Stimulated activated CD4-positive, alpha-beta T cell treated with anti-CD3 and anti-CD28 coated beads, Interleukin-15, amount 100 ng/mL, for 1 hour (primary cell): ENCODE measurements at regions not wholly inside any gene's neighbourhood (a gene's known extent, or its start where the extent isn't known, plus 50 kb on each side); places are given as distances from the start of the nearest gene placed in this dataset.

Experiments
- DNase-seq, 2 donors: peaks; one replicate each; pipeline ENCODE4 v3.0.0-alpha.2; 2020; ENCODE audit warnings: low read depth in 1 of 2, low spot score in 1 of 2

DNA sequence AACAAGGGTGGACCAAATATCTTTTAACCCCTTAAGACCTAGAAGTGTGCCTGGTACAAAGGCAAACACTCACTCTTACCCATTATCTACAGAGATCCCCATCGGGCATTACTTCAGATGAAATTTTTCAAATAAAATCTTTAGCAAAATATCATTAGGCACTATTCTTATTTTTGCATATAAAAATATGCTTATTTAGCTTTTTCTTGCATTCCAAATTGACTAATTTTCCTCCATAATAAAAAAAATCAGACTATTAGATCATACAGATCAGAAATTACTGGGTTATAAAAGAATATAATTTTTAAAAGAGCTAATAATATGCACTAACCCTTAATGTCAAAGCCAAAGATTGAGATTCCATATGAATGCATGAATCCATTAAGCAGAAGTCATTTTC lies 178.7 kb upstream of the SLC30A5 start:
- no peak for DNase-seq

DNA sequence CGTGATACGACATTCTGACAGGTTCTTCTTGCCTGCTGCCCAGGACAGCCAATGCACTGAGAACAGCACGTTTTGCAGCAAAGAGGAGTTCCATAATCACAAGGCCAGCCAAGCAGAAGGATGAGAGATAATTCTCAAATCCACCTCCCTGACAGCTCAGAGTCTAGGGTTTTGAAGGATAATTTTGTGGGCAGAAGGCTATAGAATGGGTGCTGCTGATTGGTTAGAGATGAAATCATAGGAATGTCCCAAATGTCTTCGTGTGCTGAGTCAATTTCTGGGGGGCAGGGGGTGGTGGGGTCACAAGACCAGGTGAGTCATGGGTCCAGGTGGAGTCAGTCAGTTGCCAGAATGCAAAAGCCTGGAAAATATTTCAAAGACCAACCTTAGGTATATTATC lies 175.5 kb upstream of the SLC30A5 start:
- no peak for DNase-seq

DNA sequence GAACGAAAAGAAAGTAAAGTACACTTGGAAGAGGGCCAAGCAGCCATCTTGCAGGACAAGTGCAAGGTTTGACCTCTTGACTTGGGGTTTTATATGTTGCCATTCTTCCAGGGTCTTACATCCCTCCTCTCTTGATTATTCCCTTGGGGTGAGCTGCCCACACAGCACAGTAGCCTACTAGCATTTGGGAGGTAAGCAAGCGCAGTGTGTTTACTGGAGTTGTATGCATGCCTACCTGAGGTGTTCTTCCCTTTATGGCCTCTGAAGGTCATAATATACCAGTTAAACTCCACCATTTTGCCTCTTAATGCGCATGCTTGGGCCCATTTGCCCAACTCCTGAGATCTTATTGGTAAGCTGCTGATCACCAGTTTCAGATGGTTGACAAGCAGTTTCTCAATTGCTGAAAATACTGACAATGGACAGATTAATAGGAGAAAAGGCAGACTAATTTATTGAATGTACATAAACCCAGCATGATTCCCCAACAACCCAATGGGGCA lies 173.8 kb upstream of the SLC30A5 start:
- no peak for DNase-seq

DNA sequence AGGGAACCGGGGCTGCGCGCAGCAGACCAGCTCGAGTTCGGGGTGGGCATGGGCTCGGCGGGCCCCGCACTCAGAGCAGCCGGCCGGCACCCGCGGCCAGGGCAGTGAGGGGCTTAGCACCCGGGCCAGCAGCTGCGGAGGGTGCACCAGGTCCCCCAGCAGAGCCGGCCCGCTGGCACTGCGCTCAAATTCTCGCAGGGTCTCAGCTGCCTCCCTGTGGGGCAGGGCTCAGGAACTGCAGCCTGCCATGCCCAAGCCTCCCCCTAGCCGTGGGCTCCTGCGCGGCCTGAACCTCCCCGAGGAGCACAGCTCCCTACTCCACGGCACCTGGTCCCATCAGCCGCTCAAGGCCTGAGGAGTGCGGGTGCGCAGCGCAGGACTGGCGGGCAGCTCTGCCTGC lies 172.9 kb upstream of the SLC30A5 start:
- no peak for DNase-seq

DNA sequence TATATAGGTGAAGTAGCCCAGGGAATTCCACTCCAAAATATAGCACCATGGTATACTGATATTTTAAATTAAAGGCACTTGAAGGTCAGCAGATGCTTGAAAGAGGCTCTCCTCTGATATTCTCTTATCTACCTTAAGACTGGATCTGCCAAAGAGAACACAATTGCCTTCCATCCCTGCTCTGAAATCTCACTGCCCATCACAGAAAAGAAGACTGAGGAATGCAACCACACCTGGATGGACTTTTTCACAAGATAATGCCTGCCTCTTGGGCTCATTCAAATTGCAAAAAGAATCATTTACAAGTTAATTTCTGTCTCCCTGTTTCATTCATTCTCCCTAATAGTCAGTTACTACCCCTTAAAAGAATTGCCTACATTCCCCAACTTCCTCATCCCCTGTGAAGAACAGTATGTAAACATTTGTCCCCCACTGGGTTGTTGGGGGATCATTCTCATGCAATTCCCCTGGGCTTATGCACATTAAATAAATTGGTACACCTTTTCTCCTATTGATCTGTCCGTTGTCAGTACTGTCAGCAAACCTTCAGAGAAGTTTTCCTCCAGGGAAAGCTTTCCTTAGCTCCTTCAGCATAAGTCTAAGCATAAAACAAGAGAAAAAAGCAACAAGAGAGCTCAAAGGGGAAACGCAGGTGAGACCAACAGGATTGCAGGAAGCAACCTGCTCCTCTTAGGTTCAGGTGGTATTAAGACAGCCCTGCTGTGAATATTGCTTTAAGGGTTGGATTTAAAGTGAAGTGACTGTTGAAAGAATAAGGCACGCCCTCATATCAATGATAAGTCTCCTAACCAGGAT lies 171.4 kb upstream of the SLC30A5 start:
- no peak for DNase-seq

DNA sequence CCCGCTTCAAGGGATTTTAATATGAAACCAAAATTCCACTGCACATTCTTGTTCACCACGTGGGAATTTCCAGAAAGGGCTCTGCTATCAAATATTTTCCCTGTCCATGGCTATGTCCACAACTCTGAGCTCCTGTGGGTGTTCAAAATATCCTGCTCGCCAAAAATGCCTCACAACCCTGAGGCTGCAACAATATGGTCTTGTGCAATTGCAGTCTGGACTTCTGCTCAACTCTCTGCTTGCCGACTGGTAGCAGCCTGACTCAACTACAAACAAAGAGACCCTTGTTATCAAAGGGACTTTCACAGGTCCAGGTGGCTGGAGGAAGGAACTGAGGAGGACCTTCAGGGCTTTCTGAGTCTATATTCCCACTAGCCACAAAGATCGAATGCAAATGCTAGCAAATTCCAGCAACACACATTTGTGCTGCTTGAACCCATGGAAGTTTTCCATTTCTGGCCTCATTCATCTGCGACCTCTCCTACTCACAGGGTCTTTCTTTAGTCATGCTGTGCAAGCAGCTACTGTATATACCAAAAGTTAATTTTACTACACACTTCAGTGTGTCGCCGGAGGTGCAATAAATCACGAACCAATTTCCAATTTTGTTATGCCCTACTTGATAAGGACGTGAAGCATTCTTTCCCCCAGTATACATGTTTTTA lies 169.2 kb upstream of the SLC30A5 start:
- no peak for DNase-seq

DNA sequence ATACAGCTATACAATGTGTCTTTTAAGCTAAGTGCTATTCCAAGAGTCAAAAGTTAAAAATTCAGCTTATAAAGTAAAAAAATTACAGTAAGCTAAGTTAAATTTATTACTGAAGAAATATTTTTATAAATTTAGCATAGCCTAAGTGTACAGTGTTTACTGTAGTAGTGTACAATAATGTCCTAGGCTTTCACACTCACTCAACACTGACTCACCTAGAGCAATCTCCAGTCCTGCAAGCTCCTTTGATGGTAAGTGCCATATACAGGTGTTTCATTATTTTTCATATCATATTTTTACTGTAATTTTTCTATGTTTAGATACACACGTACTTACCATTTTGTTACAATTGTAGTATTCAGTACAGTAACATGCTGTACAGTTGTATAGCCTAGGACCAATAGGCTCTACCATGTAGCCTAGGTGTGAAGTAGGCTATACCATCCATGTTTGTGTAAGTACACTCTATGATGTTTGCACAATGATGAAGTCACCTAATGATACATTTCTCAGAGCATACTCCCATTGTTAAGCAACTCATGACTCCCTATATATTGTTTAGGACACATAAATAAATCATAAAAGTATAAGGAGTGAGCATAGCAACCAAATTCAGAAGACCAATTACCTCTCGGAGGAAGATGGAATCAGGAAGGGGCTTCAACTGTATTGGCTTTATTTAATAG lies 165.1 kb upstream of the SLC30A5 start:
- DNase-seq = no peak

DNA sequence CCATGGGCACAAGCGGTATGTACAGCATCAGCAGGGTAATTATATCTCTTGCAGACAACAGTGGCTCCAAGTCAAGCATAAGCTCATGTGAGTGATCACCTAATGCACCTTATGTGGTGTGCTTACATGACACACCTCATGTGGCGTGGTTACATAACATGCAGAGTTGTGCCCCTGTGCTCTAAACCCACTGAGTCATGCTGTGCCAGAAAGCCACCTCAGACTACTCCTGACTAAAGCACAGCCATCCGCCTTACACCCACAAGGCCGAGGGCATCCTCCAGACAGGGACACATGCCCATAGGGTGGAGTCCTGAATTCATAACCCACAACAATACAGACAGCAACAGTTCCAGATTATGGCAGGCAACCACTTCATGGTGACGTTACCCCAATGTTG lies 163.7 kb upstream of the SLC30A5 start:
- no peak for DNase-seq

DNA sequence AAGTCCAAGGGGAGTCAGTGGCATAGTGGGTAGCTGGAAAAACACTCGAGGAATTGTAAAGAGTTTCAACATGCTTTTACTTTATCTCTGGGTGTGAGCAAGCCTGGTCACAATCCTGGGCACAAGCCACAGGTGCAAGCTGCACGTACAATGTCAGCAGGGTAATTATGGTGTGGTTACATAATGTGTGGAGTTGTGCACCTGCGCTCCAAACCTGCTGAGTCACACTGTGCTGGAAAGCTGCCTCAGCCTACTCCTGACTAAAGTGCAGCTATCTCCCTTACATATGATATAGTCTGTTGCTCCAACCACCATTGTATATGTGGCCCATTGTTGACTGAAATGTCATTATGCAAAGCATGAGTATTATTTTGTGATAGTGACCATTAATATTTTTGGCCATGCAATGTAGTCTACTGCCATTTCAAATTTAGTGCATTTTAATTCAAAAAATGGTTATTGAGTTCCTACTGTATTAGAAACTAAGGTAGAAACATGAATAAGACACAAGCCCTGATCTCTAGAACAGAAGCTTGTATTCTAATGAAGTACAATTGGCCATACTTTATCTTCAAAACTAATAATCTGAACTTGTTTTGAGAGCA lies 160.9 kb upstream of the SLC30A5 start:
- no peak for DNase-seq

DNA sequence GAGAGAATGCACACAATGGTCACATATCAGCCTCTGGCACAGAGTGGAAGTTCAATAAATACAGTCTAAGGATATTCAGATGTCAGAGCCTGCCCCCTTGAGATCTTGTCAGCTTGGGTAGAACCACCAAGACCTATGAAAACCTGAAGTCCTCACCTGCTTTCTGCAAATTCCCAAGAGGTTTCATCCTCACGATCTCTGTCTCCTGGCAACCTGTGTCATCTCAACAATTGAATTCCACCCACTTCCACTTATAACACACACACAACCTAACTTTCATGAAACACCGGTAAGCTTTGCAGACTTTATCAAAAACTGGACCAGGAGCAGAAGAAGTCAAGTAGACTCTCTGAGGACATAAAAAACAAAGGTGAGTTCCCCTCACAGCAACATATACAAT lies 151.6 kb upstream of the SLC30A5 start:
- no peak for DNase-seq

DNA sequence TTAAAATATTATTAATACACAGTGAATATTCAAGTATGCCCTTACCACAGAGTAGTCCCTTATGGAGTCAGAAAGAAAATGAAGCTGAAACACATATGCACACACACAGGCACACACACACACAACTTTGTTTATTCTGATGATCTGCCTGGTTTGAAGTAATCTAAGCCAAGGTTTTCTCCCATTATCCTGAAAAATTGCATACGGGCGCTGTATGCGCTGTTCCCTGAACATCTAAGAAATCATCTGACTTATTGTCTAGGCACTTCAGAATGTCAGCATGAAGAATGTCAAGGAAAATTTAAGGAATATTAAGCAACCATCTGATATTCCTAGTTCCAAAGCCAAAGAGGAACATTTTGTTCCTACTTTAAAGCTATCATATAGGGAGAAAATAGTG lies 147.1 kb upstream of the SLC30A5 start:
- DNase-seq = no peak

DNA sequence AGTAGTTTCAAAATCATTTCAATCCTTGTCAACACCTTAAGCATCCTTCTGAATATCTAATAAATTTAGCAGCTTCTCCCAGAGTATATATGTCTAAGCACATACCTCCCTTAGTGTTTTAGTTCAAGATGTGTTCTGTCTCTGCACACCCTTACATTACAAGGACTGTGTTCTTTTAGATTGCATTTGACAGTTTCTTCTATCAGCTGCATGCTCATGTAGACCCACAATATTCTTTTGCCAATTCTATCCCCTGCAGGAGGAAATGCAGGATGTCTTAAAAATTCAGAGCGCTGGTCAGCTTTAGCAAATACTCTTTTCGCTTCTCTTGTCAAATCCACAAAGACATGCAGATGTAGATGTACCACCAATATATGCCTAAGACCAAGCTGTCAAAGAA lies 145.8 kb upstream of the SLC30A5 start:
- DNase-seq = no peak

DNA sequence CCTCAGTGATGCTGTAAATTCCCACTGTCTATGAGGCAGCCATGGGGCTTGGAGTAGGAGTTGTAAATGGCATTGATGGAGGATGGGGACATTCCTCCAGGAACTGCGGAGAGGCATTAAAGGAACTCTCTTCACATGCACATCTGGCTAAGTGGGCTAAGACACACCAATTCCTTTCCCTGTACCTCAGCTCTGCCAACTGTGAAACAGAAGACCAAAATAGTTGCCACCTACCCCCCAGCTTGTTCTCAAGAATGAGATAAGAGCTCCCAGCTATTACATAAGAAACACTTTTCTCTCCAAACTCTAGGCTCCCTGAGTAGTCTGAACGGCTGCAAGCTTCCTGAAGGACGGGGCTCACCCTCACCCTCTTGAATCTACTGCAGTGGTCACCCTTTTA lies 144.6 kb upstream of the SLC30A5 start:
- DNase-seq = no peak

DNA sequence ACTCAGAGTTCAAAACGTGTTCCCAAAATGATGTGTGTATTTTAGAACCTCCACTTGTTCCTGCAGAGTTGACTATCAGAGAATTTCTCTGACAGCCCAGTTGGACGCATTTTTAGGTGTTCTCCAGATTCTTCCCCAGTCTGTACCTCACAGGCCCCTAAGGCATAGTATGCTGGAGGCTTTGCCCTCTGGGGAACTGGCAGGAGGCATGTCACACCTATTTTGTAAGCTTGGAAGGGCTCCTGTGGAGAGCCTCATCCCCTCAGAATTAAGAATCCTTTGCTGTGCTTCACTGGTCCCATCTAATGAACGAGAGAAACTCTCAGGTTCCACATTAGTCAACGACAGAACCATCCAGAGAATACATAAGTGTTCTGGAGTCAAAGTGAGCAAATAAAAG lies 144.1 kb upstream of the SLC30A5 start:
- no peak for DNase-seq

DNA sequence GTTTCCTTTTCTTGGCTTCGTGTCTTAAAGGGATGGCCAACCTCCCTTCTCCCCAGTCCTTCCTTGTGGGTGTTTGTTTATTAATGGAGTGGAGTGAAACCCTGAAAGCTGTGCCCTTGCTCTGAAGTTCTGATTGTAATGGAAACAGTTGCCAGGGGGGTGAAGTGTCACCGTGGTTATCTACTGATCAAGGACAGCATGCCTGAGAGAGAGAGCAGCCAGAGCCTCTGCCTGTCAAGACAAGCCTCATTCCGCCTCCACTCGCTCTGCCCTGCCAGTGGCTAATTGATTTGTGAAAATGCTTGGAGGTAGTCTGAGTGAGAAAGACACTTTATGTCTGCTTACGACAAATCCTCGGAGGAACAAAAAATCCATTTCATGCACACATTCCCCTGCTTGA lies 143.7 kb upstream of the SLC30A5 start:
- no peak for DNase-seq

DNA sequence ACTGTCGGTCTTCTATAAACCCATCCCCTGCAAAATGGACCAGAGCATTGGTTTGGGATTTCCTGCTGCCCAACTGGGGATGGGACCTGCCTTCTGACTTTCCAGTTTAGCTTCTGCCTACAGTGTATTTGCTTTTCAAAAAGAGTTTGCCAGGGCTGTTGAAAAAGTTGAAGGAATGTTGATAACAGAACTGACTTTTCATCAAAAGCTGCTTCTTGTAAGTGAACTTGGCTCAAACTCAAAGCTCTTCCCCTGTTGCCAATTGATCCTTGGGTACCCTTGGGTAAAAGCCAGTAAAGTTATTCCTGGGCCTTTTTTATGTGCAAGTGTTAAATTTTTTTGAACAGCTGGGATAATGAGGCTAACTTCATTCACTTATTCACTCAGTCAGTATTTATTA lies 142.9 kb upstream of the SLC30A5 start:
- no peak for DNase-seq

DNA sequence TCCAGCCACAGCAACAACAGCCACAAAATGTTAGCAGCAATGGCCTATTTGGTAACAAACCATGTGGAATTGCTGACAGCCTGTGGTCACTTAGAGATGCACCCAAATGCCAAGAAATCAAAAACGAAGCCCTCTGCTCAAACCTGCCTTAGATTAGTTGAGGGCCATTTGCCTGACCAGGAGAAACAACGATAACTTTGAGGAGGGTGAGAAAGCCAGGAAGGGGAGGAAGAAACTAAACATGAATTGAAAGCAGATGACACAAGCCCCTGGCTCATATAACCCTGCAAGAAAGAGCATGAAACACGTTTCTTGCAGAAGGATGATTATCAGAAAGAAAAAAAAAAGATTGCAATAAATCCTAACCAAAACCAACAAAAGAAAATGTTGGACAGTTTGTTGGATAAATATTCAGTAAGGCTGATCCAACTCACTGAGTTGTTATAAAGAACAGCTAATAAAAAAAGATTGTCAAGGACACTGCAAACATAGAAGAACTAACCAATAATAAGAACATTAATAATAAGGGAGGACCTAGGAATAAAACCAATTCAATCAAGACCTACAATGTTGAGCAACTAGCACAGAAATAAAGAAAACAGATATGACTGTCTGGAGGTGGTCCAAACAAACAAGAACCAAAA lies 140.5 kb upstream of the SLC30A5 start:
- DNase-seq = no peak

DNA sequence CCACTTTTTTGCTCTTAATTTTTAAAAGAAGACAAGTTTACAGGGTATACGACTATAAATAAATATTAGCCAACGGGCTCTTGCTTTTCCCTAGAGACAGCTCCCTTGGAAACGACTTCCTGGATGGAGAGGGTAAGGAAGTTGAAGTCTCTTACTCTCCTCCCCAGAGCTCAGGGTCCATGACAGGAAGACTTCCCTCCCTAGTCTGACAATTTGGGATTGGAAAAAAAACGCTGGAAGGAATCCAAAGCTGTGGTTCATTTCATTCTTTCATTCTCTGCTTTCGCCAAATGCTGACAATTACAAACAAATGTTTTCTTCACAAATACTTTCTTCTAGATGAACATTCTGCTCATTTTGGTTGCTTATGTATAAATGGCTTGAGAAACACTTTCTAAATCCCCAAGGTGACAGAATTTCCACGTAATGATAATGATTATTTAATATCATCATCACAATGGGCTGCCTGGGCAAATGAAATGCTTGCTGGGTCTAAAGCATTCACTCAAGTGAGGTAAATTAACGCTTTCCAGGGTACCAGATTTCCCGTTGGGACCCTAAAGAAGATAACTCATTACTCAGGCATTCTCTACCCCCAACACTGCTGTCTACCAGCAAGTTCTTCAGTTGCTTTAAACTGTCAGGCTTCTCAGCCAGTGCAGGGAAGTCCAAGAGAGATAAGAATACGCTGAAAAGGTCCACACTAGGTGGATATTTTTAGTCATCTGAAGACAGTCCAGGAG lies 139.8 kb upstream of the SLC30A5 start:
- DNase-seq = no peak

DNA sequence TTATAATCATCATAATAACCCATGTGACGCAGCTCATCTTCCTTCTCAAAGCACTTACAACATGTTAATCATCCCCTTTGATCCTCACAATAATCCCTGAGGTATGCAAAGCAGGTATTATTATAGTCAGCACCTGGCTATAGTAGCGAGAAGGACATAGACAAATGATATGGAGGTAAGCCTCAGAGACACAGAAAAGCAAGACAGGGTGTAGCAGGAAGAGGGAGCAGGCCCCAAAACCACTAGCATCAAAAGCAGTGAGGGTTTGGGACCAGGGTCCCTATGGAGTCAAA lies 139.2 kb upstream of the SLC30A5 start:
- no peak for DNase-seq

DNA sequence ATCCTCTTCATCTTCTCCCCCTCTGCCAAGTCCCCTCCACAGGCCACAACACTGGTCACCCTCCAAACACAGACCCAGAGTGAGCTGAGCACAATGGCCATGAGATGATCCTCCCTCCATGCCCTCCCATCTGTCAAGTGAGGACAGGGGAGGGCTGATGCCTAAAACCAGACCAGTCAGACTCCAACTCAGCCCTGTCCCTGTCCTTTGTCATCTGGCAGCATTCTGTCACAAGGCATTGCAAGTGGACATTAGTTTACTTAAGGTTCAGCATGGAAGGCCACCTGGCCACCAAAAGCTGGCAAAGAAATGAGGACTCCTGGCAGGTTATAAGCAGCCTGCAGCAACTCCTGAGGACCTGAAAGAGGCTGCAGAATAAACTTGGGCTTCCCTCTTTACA lies 136.2 kb upstream of the SLC30A5 start:
- no peak for DNase-seq

DNA sequence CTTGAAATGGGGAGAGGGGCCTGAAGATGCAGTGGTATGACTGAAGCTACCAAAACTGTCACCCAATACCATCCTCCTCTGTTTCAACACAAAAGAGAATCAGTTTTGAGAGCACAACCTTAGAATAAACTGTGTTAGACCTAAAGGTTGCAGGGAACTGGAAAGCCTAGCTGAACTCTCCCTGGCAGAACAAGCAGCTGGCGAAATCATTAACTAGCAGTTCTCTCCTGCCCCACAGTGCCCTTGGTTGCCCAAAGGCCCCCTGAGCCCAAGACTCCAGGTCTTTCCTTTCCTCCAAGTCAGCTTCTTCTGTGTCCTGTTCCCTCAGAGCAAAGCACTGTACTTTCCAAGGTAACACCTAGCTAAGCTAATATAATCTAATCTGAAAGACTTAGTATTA lies 135.4 kb upstream of the SLC30A5 start:
- no peak for DNase-seq
